GM23338 (cell line): ENCODE measurements at regions not wholly inside any gene's neighbourhood (a gene's known extent, or its start where the extent isn't known, plus 50 kb on each side); places are given as distances from the start of the nearest gene placed in this dataset.

ENCODE experiments used
- ATAC-seq: fragments of 200-7000 bp; cut with Tn5 transposase; 3 replicates; pipeline ENCODE4 v1.9.1; 2020
- DNase-seq: peaks from one replicate; pipeline ENCODE4 v3.0.0-alpha.2; 2015; ENCODE audit warnings: low spot score
- H2AFZ ChIP-seq: fragments of 200-600 bp; sonication (generic); 2 replicates; pipeline ENCODE4 v1.8.0; 2016; ENCODE audit warnings: antibody characterized with exemption, mild to moderate bottlenecking, moderate library complexity
- H3F3A ChIP-seq: fragments of 200-600 bp; sonication (generic); replicated peaks from 2 replicates; pipeline ENCODE4 v1.8.0; 2017; ENCODE audit warnings: antibody characterized with exemption, mixed run types, low read depth
- H3K27ac ChIP-seq: fragments of 200-600 bp; sonication (generic); 2 replicates; pipeline ENCODE4 v1.6.1; 2016; ENCODE audit warnings: low read depth
- H3K27me3 ChIP-seq: fragments of 200-600 bp; sonication (generic); 2 replicates; pipeline ENCODE4 v1.8.0; 2016; ENCODE audit warnings: mild to moderate bottlenecking, mixed run types, moderate library complexity; ENCODE audit not compliant: insufficient read depth
- H3K36me3 ChIP-seq: fragments of 200-600 bp; sonication (generic); 2 replicates; pipeline ENCODE4 v1.8.0; 2016; ENCODE audit warnings: mild to moderate bottlenecking; ENCODE audit not compliant: insufficient read depth
- H3K4me1 ChIP-seq: fragments of 200-600 bp; sonication (generic); 2 replicates; pipeline ENCODE4 v1.8.0; 2016; ENCODE audit warnings: mild to moderate bottlenecking, moderate library complexity; ENCODE audit not compliant: insufficient read depth
- H3K4me2 ChIP-seq: fragments of 200-600 bp; sonication (generic); 2 replicates; pipeline ENCODE4 v1.7.1; 2017; ENCODE audit warnings: mixed run types
- H3K4me3 ChIP-seq: fragments of 200-600 bp; sonication (generic); 2 replicates; pipeline ENCODE4 v1.6.1; 2016; ENCODE audit warnings: mixed run types
- H3K79me2 ChIP-seq: fragments of 200-600 bp; sonication (generic); replicated peaks from 2 replicates; pipeline ENCODE4 v1.8.0; 2017; ENCODE audit warnings: mild to moderate bottlenecking; ENCODE audit not compliant: insufficient read depth
- H3K9me2 ChIP-seq: fragments of 200-600 bp; sonication (generic); 2 replicates; pipeline ENCODE4 v1.8.0; 2017; ENCODE audit not compliant: insufficient read depth
- H4K20me1 ChIP-seq: fragments of 200-600 bp; sonication (generic); replicated peaks from 2 replicates; pipeline ENCODE4 v1.8.0; 2017; ENCODE audit warnings: mild to moderate bottlenecking; ENCODE audit not compliant: insufficient read depth
- H3K27ac Mint-ChIP-seq: 2 replicates; pipeline ENCODE4 v1.8.0; 2020; ENCODE audit warnings: inconsistent platforms, mild to moderate bottlenecking, moderate library complexity, mixed read lengths
- H3K27me3 Mint-ChIP-seq: 3 replicates; pipeline ENCODE4 v1.8.0; 2022; ENCODE audit warnings: low read depth, mild to moderate bottlenecking, moderate library complexity, mixed read lengths, inconsistent platforms; ENCODE audit not compliant: insufficient read depth, poor library complexity
- H3K36me3 Mint-ChIP-seq: 3 replicates; pipeline ENCODE4 v1.8.0; 2021; ENCODE audit warnings: low read depth, mild to moderate bottlenecking, inconsistent platforms, moderate library complexity, mixed read lengths
- H3K4me1 Mint-ChIP-seq: 3 replicates; pipeline ENCODE4 v1.8.0; 2020; ENCODE audit warnings: mild to moderate bottlenecking, inconsistent platforms, mixed read lengths
- H3K4me3 Mint-ChIP-seq: 3 replicates; pipeline ENCODE4 v1.8.0; 2021; ENCODE audit warnings: moderate library complexity, mild to moderate bottlenecking, inconsistent platforms, mixed read lengths
- H3K9me3 Mint-ChIP-seq: 3 replicates; pipeline ENCODE4 v1.8.0; 2020; ENCODE audit warnings: moderate library complexity, mild to moderate bottlenecking, inconsistent platforms, mixed read lengths
- CREB1 ChIP-seq: fragments of 250-450 bp; sonication (Bioruptor Pico); IDR thresholded peaks from 2 replicates; pipeline ENCODE4 v1.5.0; 2020; ENCODE audit warnings: low read depth, mild to moderate bottlenecking, moderate library complexity
- CTCF ChIP-seq, 2 experiments: fragments of 200-600 bp in 1 of 2; sonication (generic) in 1 of 2; conservative IDR thresholded peaks; 2 replicates each; pipeline versions ENCODE4 v1.5.1 to v1.6.1; 2016 to 2017; ENCODE audit warnings: antibody characterized with exemption in 2 of 2, low read depth in 2 of 2, mild to moderate bottlenecking in 2 of 2, moderate library complexity in 1 of 2
- EZH2 ChIP-seq: fragments of 200-600 bp; sonication (generic); IDR thresholded peaks from one replicate; pipeline ENCODE4 v1.8.0; 2017; ENCODE audit warnings: antibody characterized with exemption, mild to moderate bottlenecking, low read depth; ENCODE audit not compliant: unreplicated experiment
- EZH2phosphoT487 ChIP-seq: fragments of 200-600 bp; sonication (generic); IDR thresholded peaks from one replicate; pipeline ENCODE4 v1.8.1; 2018; ENCODE audit warnings: antibody characterized with exemption; ENCODE audit not compliant: unreplicated experiment
- JUNB ChIP-seq: IDR thresholded peaks from one replicate; pipeline ENCODE4 v1.6.1; 2016; ENCODE audit warnings: antibody characterized with exemption; ENCODE audit not compliant: unreplicated experiment
- NANOG ChIP-seq: IDR thresholded peaks from 2 replicates; pipeline ENCODE4 v1.6.1; 2016; ENCODE audit warnings: antibody characterized with exemption, borderline replicate concordance
- POLR2AphosphoS5 ChIP-seq: IDR thresholded peaks from 2 replicates; pipeline ENCODE4 v1.6.1; 2016; ENCODE audit warnings: antibody characterized with exemption, low read depth
- REST ChIP-seq: IDR thresholded peaks from one replicate; pipeline ENCODE4 v1.6.1; 2018; ENCODE audit warnings: antibody characterized with exemption; ENCODE audit not compliant: unreplicated experiment
- STAT1 ChIP-seq: IDR thresholded peaks from one replicate; pipeline ENCODE4 v1.6.1; 2016; ENCODE audit warnings: antibody characterized with exemption; ENCODE audit not compliant: unreplicated experiment
- ZNF114 ChIP-seq: fragments of 250-450 bp; sonication (Bioruptor Pico); IDR thresholded peaks from 2 replicates; pipeline ENCODE4 v1.5.0; 2020; ENCODE audit warnings: mild to moderate bottlenecking, moderate library complexity
- ZNF331 ChIP-seq: fragments of 250-450 bp; sonication (Bioruptor Pico); IDR thresholded peaks from 2 replicates; pipeline ENCODE4 v1.5.0; 2020; ENCODE audit warnings: low read depth, mild to moderate bottlenecking, moderate library complexity
- TF ChIP-seq, protein P1 (sequence below): fragments of 250-450 bp; sonication (Bioruptor Pico); IDR thresholded peaks from 2 replicates; pipeline ENCODE4 v1.5.0; 2020; ENCODE audit warnings: mild to moderate bottlenecking, moderate library complexity
- TF ChIP-seq, protein P2 (sequence below): IDR thresholded peaks from 2 replicates; pipeline ENCODE4 v1.6.1; 2016; ENCODE audit warnings: antibody characterized with exemption

GRCh38 chr9:99647604-99648003 lies 174.1 kb upstream of the NR4A3 start:
- TF ChIP-seq, protein P1, sequence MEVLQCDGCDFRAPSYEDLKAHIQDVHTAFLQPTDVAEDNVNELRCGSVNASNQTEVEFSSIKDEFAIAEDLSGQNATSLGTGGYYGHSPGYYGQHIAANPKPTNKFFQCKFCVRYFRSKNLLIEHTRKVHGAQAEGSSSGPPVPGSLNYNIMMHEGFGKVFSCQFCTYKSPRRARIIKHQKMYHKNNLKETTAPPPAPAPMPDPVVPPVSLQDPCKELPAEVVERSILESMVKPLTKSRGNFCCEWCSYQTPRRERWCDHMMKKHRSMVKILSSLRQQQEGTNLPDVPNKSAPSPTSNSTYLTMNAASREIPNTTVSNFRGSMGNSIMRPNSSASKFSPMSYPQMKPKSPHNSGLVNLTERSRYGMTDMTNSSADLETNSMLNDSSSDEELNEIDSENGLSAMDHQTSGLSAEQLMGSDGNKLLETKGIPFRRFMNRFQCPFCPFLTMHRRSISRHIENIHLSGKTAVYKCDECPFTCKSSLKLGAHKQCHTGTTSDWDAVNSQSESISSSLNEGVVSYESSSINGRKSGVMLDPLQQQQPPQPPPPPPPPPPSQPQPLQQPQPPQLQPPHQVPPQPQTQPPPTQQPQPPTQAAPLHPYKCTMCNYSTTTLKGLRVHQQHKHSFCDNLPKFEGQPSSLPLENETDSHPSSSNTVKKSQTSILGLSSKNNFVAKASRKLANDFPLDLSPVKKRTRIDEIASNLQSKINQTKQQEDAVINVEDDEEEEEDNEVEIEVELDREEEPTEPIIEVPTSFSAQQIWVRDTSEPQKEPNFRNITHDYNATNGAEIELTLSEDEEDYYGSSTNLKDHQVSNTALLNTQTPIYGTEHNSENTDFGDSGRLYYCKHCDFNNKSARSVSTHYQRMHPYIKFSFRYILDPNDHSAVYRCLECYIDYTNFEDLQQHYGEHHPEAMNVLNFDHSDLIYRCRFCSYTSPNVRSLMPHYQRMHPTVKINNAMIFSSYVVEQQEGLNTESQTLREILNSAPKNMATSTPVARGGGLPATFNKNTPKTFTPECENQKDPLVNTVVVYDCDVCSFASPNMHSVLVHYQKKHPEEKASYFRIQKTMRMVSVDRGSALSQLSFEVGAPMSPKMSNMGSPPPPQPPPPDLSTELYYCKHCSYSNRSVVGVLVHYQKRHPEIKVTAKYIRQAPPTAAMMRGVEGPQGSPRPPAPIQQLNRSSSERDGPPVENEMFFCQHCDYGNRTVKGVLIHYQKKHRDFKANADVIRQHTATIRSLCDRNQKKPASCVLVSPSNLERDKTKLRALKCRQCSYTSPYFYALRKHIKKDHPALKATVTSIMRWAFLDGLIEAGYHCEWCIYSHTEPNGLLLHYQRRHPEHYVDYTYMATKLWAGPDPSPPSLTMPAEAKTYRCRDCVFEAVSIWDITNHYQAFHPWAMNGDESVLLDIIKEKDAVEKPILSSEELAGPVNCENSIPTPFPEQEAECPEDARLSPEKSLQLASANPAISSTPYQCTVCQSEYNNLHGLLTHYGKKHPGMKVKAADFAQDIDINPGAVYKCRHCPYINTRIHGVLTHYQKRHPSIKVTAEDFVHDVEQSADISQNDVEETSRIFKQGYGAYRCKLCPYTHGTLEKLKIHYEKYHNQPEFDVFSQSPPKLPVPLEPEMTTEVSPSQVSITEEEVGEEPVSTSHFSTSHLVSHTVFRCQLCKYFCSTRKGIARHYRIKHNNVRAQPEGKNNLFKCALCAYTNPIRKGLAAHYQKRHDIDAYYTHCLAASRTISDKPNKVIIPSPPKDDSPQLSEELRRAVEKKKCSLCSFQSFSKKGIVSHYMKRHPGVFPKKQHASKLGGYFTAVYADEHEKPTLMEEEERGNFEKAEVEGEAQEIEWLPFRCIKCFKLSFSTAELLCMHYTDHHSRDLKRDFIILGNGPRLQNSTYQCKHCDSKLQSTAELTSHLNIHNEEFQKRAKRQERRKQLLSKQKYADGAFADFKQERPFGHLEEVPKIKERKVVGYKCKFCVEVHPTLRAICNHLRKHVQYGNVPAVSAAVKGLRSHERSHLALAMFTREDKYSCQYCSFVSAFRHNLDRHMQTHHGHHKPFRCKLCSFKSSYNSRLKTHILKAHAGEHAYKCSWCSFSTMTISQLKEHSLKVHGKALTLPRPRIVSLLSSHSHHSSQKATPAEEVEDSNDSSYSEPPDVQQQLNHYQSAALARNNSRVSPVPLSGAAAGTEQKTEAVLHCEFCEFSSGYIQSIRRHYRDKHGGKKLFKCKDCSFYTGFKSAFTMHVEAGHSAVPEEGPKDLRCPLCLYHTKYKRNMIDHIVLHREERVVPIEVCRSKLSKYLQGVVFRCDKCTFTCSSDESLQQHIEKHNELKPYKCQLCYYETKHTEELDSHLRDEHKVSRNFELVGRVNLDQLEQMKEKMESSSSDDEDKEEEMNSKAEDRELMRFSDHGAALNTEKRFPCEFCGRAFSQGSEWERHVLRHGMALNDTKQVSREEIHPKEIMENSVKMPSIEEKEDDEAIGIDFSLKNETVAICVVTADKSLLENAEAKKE (CRISPR knock-in tag) = no peak
- no peak for TF ChIP-seq STAT1
- TF ChIP-seq ZNF331 (CRISPR knock-in tag) = no peak
- TF ChIP-seq EZH2 = no peak
- no peak for TF ChIP-seq CTCF (conservative IDR thresholded peaks at IDR 0.05; ENCODE audit: low read depth in 2 of 2)
- no peak for TF ChIP-seq JUNB
- no peak for TF ChIP-seq REST
- TF ChIP-seq POLR2AphosphoS5 = no peak
- TF ChIP-seq, protein P2, sequence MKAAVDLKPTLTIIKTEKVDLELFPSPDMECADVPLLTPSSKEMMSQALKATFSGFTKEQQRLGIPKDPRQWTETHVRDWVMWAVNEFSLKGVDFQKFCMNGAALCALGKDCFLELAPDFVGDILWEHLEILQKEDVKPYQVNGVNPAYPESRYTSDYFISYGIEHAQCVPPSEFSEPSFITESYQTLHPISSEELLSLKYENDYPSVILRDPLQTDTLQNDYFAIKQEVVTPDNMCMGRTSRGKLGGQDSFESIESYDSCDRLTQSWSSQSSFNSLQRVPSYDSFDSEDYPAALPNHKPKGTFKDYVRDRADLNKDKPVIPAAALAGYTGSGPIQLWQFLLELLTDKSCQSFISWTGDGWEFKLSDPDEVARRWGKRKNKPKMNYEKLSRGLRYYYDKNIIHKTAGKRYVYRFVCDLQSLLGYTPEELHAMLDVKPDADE = no peak
- no peak for TF ChIP-seq NANOG
- no peak for TF ChIP-seq CREB1
- no peak for TF ChIP-seq ZNF114 (CRISPR knock-in tag)
- TF ChIP-seq EZH2phosphoT487 = no peak
- no peak for DNase-seq
- Histone ChIP-seq H3K4me2 (no peak overlapping the region), H3K36me3 (no peaks in the 10 kb centered on the region), H3K27me3 (no peaks in the 10 kb centered on the region), H3K4me3 (no peak overlapping the region), H3K4me1 (no peaks in the 10 kb centered on the region), H3K79me2 (no peaks in the 10 kb centered on the region), H3K27ac (no peak overlapping the region), H3F3A (no peaks in the 10 kb centered on the region), H3K9me2 (peaks cover 10% of the 10 kb centered on the region), H4K20me1 (no peaks in the 10 kb centered on the region), H2AFZ (no peak overlapping the region)
- no peak for ATAC-seq
- no peaks in the 10 kb centered on the region for H3K4me1 Mint-ChIP-seq
- no peak overlapping the region for H3K27ac Mint-ChIP-seq
- H3K27me3 Mint-ChIP-seq = no peaks in the 10 kb centered on the region
- H3K9me3 Mint-ChIP-seq = no peaks in the 10 kb centered on the region; the same call in 2 of the 3 replicates
- no peaks in the 10 kb centered on the region for H3K36me3 Mint-ChIP-seq
- no peak overlapping the region for H3K4me3 Mint-ChIP-seq
